LNCAP (cell line): ENCODE measurements at regions not wholly inside any gene's neighbourhood (a gene's known extent, or its start where the extent isn't known, plus 50 kb on each side); places are given as distances from the start of the nearest gene placed in this dataset.

Source experiments
- CTCF ChIP-seq: fragments of 450-650 bp; IDR thresholded peaks from 2 replicates; pipeline ENCODE4 v1.5.1; 2017; ENCODE audit warnings: mild to moderate bottlenecking

DNA sequence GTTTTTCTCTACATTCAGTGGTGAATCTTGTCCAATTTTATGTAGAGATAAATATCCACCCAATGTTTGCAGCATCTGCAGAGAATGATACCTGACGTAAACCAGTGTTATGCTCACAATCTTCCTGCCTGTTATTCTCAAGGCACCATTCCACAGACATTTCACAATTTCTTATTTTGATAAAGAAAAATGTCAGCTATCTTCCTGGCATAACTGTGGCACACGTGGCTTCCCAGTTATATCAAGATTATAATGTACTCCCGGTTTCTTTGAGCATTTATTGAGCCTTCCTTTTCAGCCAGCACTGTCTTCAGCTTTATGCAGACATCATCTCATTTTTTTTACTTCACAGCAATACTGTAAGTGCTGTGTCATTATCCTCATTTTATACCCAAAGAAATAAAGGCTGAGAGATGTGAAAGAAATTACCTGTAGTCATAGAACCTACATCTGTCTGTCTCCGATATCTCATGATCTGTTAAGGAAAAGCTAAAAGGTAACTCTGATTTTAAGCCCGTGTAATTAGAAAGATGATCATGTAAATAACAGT, 1300.8 kb upstream of the TENM3 start:
- TF ChIP-seq CTCF, result no peak

- TF ChIP-seq CTCF, result no peak
These were observed 1297.0 kb upstream of the TENM3 start for GRCh38 chr4:180946188-180946587.

DNA sequence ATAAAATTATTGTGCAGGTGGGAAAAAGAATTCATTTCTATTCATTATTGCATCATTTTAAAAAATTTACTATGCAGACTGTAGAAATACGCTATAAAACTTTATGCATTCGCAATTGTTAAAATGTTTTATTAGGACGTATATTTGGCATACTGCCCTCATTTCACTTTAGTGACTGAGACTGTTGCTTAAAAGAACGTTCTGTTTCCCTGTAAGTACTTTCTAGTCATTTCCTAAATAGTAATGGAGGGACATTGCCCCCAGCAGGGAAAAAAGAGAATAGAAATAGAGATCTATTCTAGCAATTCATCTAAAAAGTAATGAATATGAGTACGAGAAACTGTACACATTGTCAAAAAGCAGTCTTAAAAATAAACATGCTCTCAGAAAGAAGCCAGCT, 1295.8 kb upstream of the TENM3 start:
- no peak for TF ChIP-seq CTCF

DNA sequence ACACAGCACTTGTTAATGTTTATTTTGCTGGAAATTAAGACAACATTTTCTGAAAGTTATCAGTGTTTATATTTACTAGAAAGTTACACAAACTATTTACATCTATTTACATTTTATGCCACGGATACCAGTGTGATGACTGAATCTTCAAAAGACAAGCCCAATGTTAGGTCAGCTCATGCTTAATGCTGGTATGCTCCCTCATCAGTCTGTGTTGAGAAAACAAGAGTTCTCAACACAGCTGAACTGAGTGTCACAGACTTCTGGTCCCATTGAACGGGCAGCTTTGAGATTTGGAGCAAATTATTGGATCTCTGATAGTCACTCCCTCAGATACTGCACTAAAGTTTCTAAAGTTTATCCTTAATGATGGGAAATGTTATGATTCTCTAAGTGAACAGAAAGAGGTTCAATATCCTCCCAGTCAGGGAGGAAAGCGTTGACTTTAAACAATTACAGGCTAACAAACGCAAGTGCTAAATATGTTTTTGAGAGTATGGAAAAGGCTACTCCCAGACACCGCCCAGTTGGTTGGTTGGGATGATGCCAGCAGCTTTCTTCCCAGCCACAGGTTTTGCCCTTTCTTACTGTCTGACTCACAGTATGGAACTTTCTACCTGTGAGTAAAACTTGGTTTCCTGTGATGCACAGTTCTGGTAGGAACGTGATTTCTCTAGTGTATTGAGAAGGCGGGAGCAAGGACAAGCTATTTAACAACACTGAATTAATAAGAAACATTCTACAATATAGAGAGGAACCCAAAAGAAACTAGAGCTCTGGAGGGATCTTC, 1293.6 kb upstream of the TENM3 start:
- TF ChIP-seq CTCF, result no peak

GRCh38 chr4:180950377-180950776, 1292.8 kb upstream of the TENM3 start:
- no peak for TF ChIP-seq CTCF

GRCh38 chr4:180951312-180951711, 1291.9 kb upstream of the TENM3 start:
- TF ChIP-seq CTCF, result no peak

GRCh38 chr4:180953572-180953971, 1289.6 kb upstream of the TENM3 start:
- TF ChIP-seq CTCF, result no peak
